K562 (cell line): ENCODE measurements at regions not wholly inside any gene's neighbourhood (a gene's known extent, or its start where the extent isn't known, plus 50 kb on each side); places are given as distances from the start of the nearest gene placed in this dataset.

ENCODE experiments used
- ATAC-seq: fragments of 200-7000 bp; cut with Tn5 transposase; 3 replicates; pipeline ENCODE4 v1.9.1; 2020; ENCODE audit warnings: moderate library complexity
- BruUV-seq: library from RNA; stranded (reverse); fragments of 400-500 nt; replicated peaks from 2 replicates; lab custom pipeline; 2021; lab: Mats Ljungman, UMichigan
- CTCF ChIA-PET: fragments of 300-600 bp; formaldehyde crosslinking; extraction: SDS; loops from one replicate; lab custom pipeline; 2021; ENCODE audit warnings: low intra/inter-chr PET ratio; lab: Yijun Ruan, JAX
- POLR2A ChIA-PET: fragments of 300-600, 350-650 bp; sonication (Branson Sonifier 250); formaldehyde crosslinking; extraction: SDS; loops from one replicate; lab custom pipeline; 2021; ENCODE audit warnings: antibody characterized with exemption, inconsistent platforms; lab: Yijun Ruan, JAX
- DNase-seq, 4 experiments: peaks; one replicate each; pipeline versions ENCODE4 v3.0.0 to v3.0.0-alpha.2; 2011 to 2018; ENCODE audit warnings: low spot score in 3 of 4, mixed read lengths in 3 of 4; ENCODE audit errors: extremely low read depth in 1 of 4
- FAIRE-seq: peaks from 2 replicates; lab custom pipeline; 2011; peaks lifted over from hg19 to GRCh38; lab: Jason Lieb, UNC
- H2AFZ ChIP-seq: 2 replicates; pipeline ENCODE4 v1.6.0; 2011; ENCODE audit warnings: low read depth, low read length, control low read depth, inconsistent platforms
- H3K27ac ChIP-seq: fragments of 200-600 bp; 3 replicates; pipeline ENCODE4 v1.8.0; 2011; ENCODE audit warnings: low read depth, mild to moderate bottlenecking, control low read depth, inconsistent platforms, low read length, moderate library complexity, mixed read lengths; ENCODE audit errors: extremely low read depth
- H3K27me3 ChIP-seq, 2 experiments: fragments of 300-600 bp in 1 of 2; 2 replicates in 1 of 2; 3 replicates in 1 of 2; pipeline versions ENCODE4 v1.6.0 to v1.8.0; 2011; ENCODE audit warnings: inconsistent platforms in 2 of 2, low read length in 2 of 2, mild to moderate bottlenecking in 1 of 2, mixed read lengths in 1 of 2, moderate library complexity in 1 of 2; ENCODE audit not compliant: control insufficient read depth in 2 of 2, insufficient read depth in 2 of 2
- H3K36me3 ChIP-seq: fragments of 300-600 bp; 3 replicates; pipeline ENCODE4 v1.8.0; 2011; ENCODE audit warnings: mild to moderate bottlenecking, low read length, inconsistent platforms; ENCODE audit not compliant: control insufficient read depth, insufficient read depth
- H3K4me1 ChIP-seq, 2 experiments: fragments of 200-600 bp in 1 of 2; replicated peaks in 1 of 2; 2 replicates in 1 of 2; 3 replicates in 1 of 2; pipeline versions ENCODE4 v1.5.1 to v1.8.0; 2011; ENCODE audit warnings: inconsistent platforms in 2 of 2, low read length in 2 of 2, mild to moderate bottlenecking in 1 of 2, mixed read lengths in 1 of 2, moderate library complexity in 1 of 2; ENCODE audit not compliant: control insufficient read depth in 2 of 2, insufficient read depth in 2 of 2
- H3K4me2 ChIP-seq: 2 replicates; pipeline ENCODE4 v1.6.1; 2011; ENCODE audit warnings: low read length, control low read depth, inconsistent platforms, mixed read lengths; ENCODE audit not compliant: insufficient read depth
- H3K4me3 ChIP-seq: fragments of 200-600 bp; sonication (generic), shearing (Covaris generic); 2 replicates; pipeline ENCODE4 v1.5.1; 2016; ENCODE audit warnings: control low read depth, inconsistent platforms
- H3K79me2 ChIP-seq: fragments of 200-600 bp; 3 replicates; pipeline ENCODE4 v1.8.0; 2011; ENCODE audit warnings: low read length, inconsistent platforms; ENCODE audit not compliant: control insufficient read depth, insufficient read depth
- H3K9ac ChIP-seq, 2 experiments: 2 replicates each; pipeline versions ENCODE4 v1.6.0 to v1.6.1; 2011; ENCODE audit warnings: low read depth in 2 of 2, low read length in 2 of 2, control low read depth in 1 of 2, inconsistent platforms in 1 of 2, mild to moderate bottlenecking in 1 of 2, mixed read lengths in 1 of 2; ENCODE audit not compliant: insufficient read depth in 1 of 2
- H3K9me1 ChIP-seq: one replicate; pipeline ENCODE4 v1.6.0; 2011; ENCODE audit warnings: inconsistent platforms, mild to moderate bottlenecking, low read length, moderate library complexity; ENCODE audit not compliant: control insufficient read depth, insufficient read depth
- H3K9me3 ChIP-seq: replicated peaks from 2 replicates; pipeline ENCODE4 v1.5.1; 2011; ENCODE audit warnings: low read depth, low read length, inconsistent platforms; ENCODE audit not compliant: control insufficient read depth, insufficient read depth
- H4K20me1 ChIP-seq: replicated peaks from 2 replicates; pipeline ENCODE4 v1.6.1; 2011; ENCODE audit warnings: low read length, inconsistent platforms, mixed read lengths; ENCODE audit not compliant: control insufficient read depth, insufficient read depth
- FOXM1 ChIP-seq, 2 experiments: fragments of 450-650 bp in 1 of 2; sonication (generic) in 1 of 2; formaldehyde crosslinking in 1 of 2; IDR thresholded peaks; 2 replicates each; pipeline versions ENCODE4 v1.6.1 to v1.9.0; 2017 to 2022; ENCODE audit warnings: low read depth in 2 of 2, mild to moderate bottlenecking in 2 of 2, missing genetic modification reagents in 1 of 2, moderate library complexity in 1 of 2
- FOXP4 ChIP-seq: sonication (generic); formaldehyde crosslinking; IDR thresholded peaks from 2 replicates; pipeline ENCODE4 v1.8.0; 2022; ENCODE audit warnings: mild to moderate bottlenecking, missing genetic modification reagents, borderline replicate concordance
- L3MBTL2 ChIP-seq: fragments of 450-650 bp; IDR thresholded peaks from 2 replicates; pipeline ENCODE4 v1.6.1; 2016; ENCODE audit warnings: mild to moderate bottlenecking, moderate library complexity
- SMAD4 ChIP-seq: fragments of 250-450 bp; sonication (Bioruptor Pico); conservative IDR thresholded peaks from 2 replicates; pipeline ENCODE4 v1.8.0; 2021; ENCODE audit warnings: inconsistent platforms, mild to moderate bottlenecking, moderate library complexity
- SMARCB1 ChIP-seq: IDR thresholded peaks from 2 replicates; pipeline ENCODE4 v1.6.1; 2011; ENCODE audit warnings: improper control_type of control experiment, low read depth; ENCODE audit not compliant: insufficient read length
- USF1 ChIP-seq: sonication (generic); formaldehyde crosslinking; IDR thresholded peaks from 2 replicates; pipeline ENCODE4 v1.9.0; 2022; ENCODE audit warnings: mild to moderate bottlenecking, missing genetic modification reagents
- ZNF197 ChIP-seq: fragments of 200-800 bp; sonication (Bioruptor generic); IDR thresholded peaks from 2 replicates; pipeline ENCODE4 v1.6.1; 2016; ENCODE audit warnings: low read depth, missing genetic modification characterization, missing compliant biosample characterization
- ZNF384 ChIP-seq: IDR thresholded peaks from 2 replicates; pipeline ENCODE4 v1.6.1; 2012; ENCODE audit warnings: low read depth, low read length, improper control_type of control experiment
- ZNF57 ChIP-seq: fragments of 450-650 bp; formaldehyde crosslinking; IDR thresholded peaks from 2 replicates; pipeline ENCODE4 v1.4.0; 2020; ENCODE audit warnings: mild to moderate bottlenecking, moderate library complexity
- WGBS: fragments of 100-300 bp; shearing (Covaris generic); methylation state at CpG from one replicate; pipeline ENCODE4 v1.1.6; 2016; ENCODE audit warnings: low coverage, mixed read lengths; ENCODE audit not compliant: insufficient coverage; ENCODE audit errors: missing lambda C conversion rate; 5-methylcytosine and 5-hydroxymethylcytosine counted together
- in situ Hi-C: fragments of 300-500 bp; cut with MboI; formaldehyde crosslinking; loops from 4 replicates; pipeline ENCODE4 v1.15.0; 2018; ENCODE audit warnings: inconsistent platforms, mixed read lengths
- intact Hi-C: fragments of 100-400 bp; cut with micrococcal nuclease; formaldehyde crosslinking; loops from 2 replicates; pipeline ENCODE4 v1.14.2; 2022

GRCh38 chr3:30945291-30945690 lies 50.8 kb upstream of the GADL1 start:
- FAIRE-seq (no peak), DNase-seq (no peak), ATAC-seq (no peak)
- Histone ChIP-seq H3K4me2 (no peak overlapping the region), H4K20me1 (no peaks in the 10 kb centered on the region), H2AFZ (no peak overlapping the region), H3K4me3 (no peak overlapping the region), H3K9me3 (no peaks in the 10 kb centered on the region), H3K27ac (no peak overlapping the region), H3K27me3 (no peaks in the 10 kb centered on the region), H3K9me1 (no peaks in the 10 kb centered on the region), H3K36me3 (no peaks in the 10 kb centered on the region), H3K4me1 (no peaks in the 10 kb centered on the region), H3K79me2 (no peaks in the 10 kb centered on the region), H3K9ac (no peak overlapping the region)
- BruUV-seq = no TSS peak
- intact Hi-C loops (no loop called here), in situ Hi-C loops (no loop called here)
- TF ChIP-seq ZNF384 = no peak
- TF ChIP-seq FOXM1 (IDR thresholded peaks at IDR 0.05; ENCODE audit: low read depth) = no peak
- TF ChIP-seq FOXM1 (CRISPR knock-in tag; IDR thresholded peaks at IDR 0.05; ENCODE audit: low read depth) = no peak
- TF ChIP-seq SMAD4 (CRISPR knock-in tag) = no peak
- no peak for TF ChIP-seq L3MBTL2
- no peak for TF ChIP-seq ZNF57 (CRISPR knock-in tag)
- no peak for TF ChIP-seq SMARCB1
- no peak for TF ChIP-seq USF1 (CRISPR knock-in tag)
- no peak for TF ChIP-seq FOXP4 (CRISPR knock-in tag)
- TF ChIP-seq ZNF197 (CRISPR knock-in tag) = no peak
- POLR2A ChIA-PET = interaction anchor here (0.8 kb wide), 1 partner anchor 9 kb away, joined by 3 read pairs; no protein-coding TSS in a partner anchor
- CTCF ChIA-PET = no interaction called here
- 0% methylated on average over 1 of the region's 1 CpG for WGBS
